ENCODE measurements at regions not wholly inside any gene's neighbourhood (a gene's known extent, or its start where the extent isn't known, plus 50 kb on each side); places are given as distances from the start of the nearest gene placed in this dataset.

DNA sequence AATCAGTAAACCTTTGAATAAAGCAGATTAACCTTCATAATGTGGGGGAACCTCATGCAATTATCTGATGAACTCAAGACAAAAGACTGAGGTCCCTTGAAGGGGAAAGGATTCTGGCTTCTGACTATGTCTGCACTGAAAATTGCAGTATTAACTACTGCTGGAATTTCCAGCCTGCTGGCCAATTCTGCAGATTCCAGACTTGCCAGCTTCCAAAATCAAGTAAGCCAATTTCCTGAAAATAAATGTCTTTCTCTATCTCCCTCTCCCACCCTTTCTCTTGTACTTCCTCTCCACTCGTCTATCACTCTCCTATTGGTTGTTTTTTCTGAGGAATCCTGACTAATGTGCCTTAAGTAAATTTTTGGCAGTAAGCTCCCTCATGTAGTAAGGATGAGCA is 1479.9 kb upstream of the PRR20A start:
- peak; percentile 20 for DNase-seq

DNA sequence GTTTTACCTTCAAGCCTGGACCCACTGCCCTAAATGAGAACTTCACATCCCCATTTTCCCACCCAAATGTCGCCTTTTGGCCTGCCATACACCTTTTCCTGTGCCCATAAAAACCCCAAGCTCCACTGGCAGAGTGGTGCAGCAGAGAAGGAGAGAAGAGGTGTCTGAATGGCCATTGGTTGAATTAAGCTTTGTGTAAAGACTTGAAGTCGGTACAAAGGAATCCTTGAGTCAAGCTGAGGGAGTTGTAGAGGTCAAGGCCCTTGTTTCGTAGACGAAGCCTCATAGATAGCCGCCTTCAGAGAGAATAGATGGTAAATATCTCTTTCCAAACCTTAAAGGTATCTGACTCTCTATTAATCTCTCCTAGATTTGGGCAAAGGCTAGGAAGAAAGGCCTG is 1479.2 kb upstream of the PRR20A start:
- DNase-seq: no peak

DNA sequence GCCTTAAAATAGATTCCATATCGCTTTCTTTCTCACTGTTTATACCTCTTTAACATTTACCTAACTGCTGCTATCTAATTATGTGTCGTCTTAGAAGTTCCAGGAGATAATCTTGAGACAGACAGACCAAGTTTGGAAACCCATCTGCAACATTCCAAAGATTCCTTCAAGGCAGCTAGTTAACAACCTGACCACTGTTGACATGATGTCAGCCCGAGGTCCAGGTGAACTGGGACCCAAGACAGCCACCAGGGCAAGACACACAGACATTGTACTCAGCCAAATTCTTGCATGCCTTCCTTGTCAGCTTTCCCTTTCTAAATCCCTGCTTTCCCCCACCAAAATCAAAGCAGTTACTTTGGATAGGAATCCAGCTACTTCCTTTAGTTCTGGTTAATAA is 1476.5 kb upstream of the PRR20A start:
- DNase-seq: no peak

DNA sequence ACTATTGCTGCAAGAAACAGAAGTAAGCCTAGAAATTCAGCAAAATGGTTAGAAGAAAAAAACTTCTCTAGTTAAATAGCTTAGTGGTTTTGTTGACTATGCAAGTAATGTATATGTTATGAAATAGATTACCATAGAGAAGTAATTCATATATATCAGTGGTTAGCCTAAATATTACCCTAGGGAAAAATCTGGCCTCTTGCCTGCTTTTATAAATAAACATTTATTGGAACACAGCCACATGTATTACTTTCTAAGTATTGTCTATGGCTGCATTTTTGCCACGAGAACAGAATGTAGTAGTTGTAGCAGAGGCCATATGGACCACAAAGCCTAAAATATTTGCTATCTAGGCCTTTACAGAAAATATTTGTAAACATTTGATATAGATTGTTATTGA is 1471.7 kb upstream of the PRR20A start:
- peak; percentile 21 for DNase-seq

DNA sequence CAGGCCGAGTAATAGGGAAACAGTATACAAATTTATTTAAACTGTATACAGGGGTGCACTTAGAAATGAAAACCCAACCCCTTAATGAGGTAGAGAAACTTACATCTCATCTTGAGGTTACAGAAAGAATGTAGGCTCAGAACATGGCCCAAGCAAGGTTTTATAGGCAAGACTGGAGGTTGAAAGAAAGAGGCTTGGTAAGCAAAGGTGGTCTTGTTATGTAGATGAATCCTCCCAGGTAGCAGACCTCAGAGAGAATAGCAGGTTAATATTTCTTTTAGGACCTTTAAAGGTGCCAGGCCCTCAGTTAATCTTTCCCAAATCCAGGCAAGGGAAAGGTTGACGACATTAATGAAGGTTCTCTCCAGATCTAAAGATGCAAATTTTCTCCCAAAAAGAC is 1466.8 kb upstream of the PRR20A start:
- DNase-seq: no peak

DNA sequence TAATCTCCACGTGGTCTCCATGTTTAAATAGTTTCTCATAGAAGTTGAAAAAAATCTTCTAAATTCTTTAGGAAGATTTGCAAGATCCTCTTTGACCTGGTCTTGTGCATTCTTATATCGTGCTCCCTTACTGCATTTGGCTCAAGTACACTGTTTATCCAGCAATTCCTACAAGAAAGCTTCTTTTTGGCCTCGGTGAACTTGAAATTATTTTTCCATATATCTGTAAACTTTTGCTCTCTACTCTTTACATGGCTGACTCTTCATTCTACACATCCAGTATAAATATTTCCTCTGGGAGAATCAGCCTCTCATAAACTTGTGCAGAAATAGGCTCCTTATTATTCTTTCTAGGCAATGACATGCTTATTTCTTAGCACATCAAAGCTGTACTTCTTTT is 1457.9 kb upstream of the PRR20A start:
- DNase-seq: no peak

DNA sequence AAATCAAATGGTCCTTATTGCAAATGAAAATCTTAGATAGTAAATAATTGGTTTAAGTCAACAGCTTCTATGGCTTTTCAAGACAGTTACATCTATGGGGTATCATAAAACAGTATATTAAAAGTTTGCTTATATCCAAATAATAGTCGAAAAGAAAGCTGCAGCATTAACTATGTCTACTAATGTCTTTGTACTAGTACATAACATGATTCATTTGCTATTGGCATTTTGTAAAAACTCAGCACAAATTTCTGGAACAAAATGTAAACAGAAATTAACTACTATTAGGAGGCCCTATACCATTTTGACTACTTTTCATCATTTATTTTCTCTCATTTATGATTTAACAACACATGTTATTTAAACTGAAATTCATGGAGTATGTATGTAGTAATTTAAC is 1435.2 kb upstream of the PRR20A start:
- DNase-seq: no peak

DNA sequence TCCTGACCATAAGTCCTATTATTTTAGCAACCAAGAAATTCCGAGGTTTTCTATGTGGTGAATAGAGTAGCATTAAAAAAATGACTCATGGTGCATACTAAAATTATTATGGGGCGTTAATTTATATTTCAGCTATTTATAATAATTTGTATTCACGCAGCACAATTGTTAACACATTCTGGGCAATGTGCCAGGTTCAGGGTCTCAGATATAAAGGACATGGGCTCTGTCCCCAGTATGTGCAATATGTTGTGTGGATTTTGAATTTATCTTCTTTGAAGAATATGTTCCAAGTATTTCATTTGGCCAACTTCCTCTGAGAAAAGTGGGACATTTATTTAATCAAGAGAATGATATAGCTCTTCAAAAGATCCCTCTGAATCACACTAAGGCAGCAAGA is 1434.7 kb upstream of the PRR20A start:
- no peak for DNase-seq

DNA sequence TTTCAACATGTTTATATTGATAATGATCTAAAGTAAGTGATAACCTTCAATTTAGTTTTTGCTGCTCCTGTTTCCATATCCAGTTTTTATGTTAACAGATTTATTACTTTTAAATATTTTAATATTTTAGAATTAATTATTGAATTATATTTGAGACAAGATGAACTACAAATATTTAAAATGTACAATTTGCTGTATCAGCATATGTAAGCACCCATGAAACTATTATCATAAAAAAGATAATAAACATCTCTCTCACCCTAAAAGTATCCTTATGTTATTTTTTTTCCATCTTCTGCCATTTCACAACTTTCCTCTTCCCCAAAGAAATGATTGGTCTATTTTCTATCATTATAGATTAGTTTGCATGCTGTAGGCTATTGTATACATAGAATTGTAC is 1426.6 kb upstream of the PRR20A start:
- no peak for DNase-seq

DNA sequence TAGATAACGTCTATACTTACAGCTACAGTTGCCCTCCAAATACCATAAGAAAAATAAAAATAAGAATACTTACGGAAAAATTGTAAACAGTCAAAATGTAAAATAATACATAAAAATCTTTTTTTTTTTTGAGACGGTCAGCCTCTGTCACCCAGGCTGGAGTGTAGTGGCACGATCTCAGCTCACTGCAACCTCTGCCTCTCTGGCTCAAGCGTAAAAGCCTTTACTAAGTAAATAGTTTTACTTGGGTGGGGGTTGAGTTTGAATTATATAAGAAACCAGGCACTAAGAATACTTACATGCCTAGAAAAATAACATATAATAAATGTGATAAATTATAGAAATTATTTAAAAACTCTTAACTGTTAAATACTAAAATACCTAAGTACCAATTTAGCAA is 1413.0 kb upstream of the PRR20A start:
- DNase-seq: no peak

DNA sequence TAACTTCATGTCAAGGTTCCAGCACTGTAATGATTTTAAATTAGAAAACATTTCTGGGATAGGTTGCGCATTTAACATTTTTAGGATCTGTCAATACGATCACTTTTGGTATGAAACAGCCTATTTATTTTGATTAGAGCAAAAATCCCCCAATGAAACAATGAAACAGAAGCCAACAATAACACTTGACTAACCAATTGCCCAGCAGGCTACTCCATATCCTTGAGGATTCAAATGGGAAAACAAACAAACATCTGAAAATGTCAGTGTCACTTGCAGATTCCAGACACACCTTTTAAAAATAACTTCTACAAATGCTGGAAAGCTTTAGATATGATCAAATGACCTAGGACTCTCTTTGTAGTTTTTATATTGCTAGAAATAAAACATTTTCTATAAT is 1412.5 kb upstream of the PRR20A start:
- DNase-seq: no peak

DNA sequence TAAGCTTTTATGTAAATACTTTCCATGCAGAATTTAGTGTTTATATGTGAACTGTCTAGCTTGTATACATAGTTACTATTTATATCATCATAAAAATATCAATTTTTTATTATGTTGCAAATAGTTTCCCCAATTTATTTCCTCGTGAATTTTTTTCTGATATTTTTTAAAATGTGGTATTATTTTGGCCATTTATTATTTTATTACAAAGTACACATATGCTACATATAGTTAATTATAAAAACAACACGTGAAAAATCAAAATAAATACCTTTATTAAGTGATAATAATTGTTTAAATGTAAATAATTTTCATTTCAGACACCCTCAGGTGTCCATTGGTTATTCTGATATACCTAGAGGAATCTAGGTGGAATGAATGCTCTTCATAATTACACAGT is 1394.9 kb upstream of the PRR20A start:
- DNase-seq: no peak

DNA sequence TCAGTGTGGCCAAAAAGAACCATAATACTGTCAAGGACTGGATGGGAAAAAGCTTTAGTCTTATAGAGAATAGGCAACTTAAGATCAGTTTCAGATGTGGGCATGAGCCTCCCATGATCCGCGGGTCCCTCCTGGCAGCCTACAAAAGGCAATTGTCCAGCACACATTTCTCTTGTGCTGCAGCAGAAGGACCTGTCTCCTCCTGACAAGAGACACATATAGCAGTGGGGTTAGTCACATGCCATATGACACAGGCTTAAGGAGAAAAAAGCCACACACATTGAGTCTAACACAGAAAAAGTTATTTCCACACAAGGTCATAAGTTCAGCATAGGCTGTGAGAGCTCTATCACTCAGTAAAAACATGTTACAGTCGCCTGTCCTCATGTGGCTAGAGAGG is 1378.7 kb upstream of the PRR20A start:
- no peak for DNase-seq

DNA sequence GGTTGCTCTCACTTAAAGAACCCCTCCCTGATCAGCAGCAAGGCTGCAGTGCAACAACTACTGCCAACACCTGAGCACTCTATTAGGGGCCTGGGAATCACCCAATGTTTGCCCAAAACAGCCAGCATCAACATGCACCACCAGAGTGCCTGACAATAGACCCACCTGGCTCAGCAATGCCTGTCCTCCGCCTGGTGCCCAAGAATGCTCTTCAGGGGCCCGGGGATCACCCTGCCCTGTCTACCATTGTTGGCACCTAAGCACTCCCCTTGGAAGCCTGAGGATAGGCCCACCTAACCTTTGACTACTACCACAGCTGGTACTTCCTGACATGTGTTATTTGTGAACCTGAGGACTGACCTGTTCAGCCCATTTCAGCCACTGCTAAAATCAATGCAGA is 1363.1 kb upstream of the PRR20A start:
- DNase-seq: no peak

DNA sequence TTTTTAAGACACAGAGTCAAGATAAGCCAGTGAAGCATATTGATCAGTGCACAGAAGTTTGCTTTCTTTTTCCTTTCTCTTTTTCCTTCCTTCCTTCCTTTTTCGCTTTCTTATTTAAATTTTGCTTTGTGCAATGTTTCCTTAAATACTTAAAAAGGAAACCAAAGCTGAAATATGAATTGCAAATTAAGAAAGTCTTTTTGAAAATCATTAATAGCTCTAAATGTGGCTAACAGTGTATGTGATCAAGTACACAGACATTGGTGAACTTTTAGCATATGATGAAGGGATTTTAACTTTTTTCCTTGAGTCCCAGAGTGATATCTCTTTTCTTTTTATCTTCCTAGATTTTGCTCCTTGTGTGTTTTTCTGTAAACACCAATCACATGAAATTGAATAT is 1356.9 kb upstream of the PRR20A start:
- no peak for DNase-seq

DNA sequence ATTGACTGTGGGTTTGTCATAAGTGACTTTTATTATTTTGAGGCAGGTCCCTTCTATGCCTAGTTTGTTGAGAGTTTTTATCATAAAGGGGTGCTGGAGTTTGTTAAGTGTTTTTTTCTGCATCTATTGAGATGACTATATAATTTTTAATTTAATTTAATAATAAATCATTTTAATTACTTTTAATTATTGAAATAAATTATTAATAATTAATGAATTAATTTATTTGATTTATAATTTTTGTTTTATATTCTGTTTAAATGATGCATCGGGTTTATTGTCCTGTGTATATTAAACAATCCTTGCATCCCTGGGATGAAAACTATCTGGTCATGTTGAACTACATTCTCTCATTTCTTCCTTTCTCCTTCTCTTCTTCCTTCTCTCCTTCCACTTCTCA is 1352.2 kb upstream of the PRR20A start:
- DNase-seq: no peak

DNA sequence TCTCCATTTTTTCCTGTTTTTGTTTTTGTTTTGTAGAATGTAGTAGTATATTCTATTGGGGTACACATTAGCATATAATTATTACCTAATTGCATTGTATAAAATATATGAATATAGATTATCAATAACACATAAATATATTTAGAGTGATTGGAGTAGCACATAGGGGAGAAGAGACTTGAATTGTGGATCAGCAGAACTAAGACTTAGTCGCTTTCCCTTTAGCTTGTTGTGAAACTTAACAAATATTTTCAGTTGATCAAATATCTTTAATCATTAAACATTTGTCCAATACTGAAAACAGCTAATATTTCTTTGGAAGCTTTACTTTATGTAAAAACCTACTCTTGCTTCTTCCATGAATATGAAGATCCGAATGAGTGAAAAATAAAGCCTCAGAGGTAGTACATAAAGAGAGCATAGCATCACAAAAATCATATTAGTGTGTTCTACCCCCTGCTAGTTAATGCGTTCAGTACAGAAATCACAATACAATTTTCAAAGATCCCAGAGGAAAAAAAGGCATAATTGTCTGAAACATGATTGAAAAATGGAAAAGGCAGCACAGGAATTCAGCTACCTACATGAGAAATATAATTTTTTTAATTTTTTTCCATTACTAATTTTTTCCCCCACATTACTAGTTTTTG is 1348.0 kb upstream of the PRR20A start:
- DNase-seq: no peak

DNA sequence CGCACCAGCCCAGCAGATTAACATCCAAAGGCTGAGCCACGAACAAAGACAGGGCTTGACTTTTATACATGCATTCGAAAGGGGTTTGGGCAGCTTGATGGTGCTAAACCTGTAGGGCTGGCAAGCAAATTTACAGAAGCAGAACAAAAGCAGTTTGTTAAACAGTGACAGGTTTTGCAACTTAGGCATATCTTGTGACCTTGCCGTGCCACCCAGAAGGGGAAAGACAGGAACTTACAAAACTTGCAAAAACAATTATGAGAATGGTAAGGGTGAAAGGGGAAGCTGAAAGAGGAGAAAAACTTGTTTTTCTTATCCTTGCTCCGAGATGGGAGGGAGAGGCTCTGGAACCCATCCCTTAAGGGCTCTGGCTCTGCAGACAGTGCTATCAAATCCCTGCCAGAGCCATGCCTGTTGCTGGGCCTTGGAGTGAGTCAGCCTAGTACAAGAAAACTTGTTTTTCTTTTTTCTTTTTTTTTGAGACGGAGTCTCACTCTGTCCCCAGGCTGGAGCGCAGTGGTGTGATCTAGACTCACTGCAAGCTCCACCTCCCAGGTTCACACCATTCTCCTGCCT is 1325.2 kb upstream of the PRR20A start:
- DNase-seq: no peak

DNA sequence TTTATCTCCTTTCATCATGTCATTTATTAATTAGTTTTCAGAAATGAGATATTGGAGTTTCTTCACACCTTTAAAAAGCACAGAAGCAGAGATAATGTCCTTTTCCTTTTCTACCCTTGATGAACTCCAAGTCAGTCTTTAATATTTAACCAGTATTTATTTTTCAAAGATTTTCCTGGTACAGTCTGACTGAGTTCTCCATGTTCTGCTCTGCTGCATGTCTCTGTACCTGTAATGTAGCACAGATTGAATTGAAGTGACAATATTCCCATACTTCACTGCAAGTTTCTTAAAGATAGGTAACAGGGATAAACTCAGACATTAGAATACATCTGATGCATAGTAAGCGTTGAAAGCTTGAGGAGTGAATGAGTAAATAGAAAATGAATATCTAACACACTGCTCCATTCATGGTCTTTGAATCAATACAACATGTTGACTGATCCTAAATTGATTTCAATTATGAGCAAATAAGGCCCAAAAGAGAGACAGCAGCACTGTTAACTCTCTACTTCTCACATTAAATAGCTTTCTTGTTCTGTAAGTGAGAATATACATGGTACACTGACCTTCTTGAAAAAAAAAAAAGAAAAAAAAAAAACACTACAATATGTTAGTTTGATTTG is 1323.6 kb upstream of the PRR20A start:
- DNase-seq: no peak

DNA sequence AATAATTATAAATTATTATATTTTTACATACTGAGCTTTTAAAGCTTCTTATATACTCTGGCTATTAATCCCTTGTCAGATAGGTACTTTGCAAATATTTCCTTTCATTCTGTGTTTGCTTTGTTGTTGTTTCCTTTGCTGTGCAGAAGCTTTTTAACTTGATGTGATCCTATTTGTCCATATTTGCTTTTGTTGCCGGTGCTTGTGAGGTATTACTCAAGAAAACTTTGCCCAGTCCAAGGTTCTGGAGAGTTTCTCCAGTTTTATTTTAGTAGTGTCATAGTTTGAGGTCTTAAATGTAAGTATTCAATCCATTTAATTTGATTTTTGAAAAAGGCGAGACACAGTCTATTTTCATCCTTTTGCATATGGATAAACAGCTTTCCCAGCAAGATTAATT is 1319.9 kb upstream of the PRR20A start:
- DNase-seq: no peak

DNA sequence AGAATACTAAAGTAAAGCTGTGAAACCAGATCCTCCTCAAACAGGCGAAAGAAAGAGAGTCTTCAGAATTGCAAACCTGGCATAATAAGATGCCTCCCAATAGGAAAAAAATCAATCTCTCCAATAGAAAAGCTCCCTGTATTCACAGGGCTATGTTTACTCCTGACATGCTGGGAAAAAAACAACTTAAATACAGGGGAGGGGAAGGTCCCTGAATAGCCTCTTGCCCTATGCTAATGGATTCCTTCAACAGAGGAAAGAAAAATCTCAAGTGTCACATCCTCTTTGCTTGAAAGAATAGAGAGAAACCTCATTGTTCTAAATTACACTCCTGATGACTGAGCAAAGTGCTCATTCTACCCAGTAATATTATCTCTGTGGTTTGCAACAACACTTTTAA is 1271.1 kb upstream of the PRR20A start:
- no peak for DNase-seq

DNA sequence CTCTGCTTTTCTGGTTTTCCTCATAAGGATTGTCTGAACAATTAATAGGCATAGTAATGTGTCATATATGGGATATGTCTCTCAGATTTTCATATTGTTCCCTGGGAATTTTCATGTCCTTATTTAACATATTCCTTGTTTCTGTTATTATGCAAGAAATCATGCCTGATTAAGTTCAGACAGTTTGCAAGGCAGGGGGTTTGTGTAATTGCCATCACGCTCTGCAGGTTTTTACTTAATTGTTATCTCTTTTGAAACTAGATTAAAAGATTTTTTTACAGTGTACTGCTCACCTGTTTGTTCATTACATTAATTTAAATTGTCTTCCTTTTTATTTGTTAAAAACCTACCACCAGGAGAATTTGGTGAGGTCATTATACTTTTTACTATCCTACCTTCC is 1253.2 kb upstream of the PRR20A start:
- DNase-seq: no peak

DNA sequence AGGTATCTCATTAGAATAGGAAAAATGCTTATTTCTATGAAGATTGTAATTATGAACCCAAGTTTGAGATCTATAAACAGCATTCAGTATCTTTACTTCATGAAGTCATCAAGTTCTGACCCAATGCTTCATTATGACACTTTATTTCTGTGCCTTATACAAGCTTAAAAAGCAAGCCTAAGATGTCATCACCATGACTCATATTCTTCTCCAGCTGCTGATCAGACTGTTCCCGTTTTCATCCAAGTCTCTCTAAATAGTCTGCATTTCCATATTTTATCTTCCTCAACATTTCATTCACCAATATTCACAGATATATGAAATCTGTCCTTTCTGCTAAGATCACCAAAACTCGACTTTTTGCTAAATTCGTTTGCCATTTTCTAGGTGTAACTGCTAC is 1247.2 kb upstream of the PRR20A start:
- no peak for DNase-seq

DNA sequence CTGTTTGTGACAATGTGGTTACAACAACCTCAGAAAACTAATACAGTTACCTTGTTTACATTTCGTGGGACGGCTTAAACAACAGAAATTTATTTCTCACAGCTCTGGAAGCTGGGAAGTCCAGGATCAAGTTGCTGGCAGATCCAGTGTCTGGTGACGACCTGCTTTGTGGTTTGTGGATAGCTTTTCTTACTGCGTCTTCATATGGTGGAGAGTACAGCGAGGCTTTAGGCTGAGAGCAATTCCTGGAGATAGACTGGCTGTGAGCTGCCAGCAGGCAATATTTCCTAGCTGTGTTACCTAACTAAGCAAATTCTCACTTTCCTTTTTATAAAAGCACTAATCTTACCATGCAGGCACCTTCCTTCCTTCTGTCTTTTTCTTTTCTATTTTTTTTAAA is 1203.5 kb upstream of the PRR20A start:
- no peak for DNase-seq
